ENCODE measurements at regions not wholly inside any gene's neighbourhood (a gene's known extent, or its start where the extent isn't known, plus 50 kb on each side); places are given as distances from the start of the nearest gene placed in this dataset.

GRCh38 chr3:76035117-76035516 is 249.8 kb upstream of the ZNF717 start:
- Histone ChIP-seq H2BK20ac (ENCODE audit: low read length) (peak overlapping the region; percentile 77), H3K9me3 (ENCODE audit: insufficient read depth in 2 of 2, low read depth in 1 of 2, low read length in 1 of 2) (no peaks in the 10 kb centered on the region; a peak in 1 of 4 replicates), H3K23ac (ENCODE audit: insufficient read length) (no peak overlapping the region), H3K14ac (ENCODE audit: insufficient read length) (no peak overlapping the region), H3K4ac (replicated peaks; ENCODE audit: insufficient read length, low read depth, low read length) (no peak overlapping the region), H2BK5ac (ENCODE audit: low read depth, low read length) (peak overlapping the region; percentile 91; the same call in 1 of the 2 replicates), H3K18ac (ENCODE audit: extremely low read depth, low read length) (no peak overlapping the region; the same call in 1 of the 2 replicates), H4K5ac (ENCODE audit: insufficient read length, low read depth, low read length) (no peak overlapping the region), H3K56ac (replicated peaks; ENCODE audit: insufficient read length, low read depth, low read length) (no peak overlapping the region), H3K4me1 (replicated peaks in 1 of 4; ENCODE audit: control insufficient read depth in 3 of 4, insufficient read depth in 4 of 4, low read length in 3 of 4) (peaks cover 2 to 17% (median 11%) of the 10 kb centered on the region in 4 experiments; a peak in 6 of 7 replicates), H2AFZ (ENCODE audit: low read length) (no peak overlapping the region), H3K23me2 (ENCODE audit: low read depth, low read length) (peaks cover 3% of the 10 kb centered on the region; the same call in 1 of the 2 replicates), H3K79me2 (ENCODE audit: control insufficient read depth in 1 of 2, insufficient read depth in 2 of 2, low read length in 2 of 2) (no peaks in the 10 kb centered on the region), H4K91ac (replicated peaks; ENCODE audit: insufficient read length, low read length) (no peak overlapping the region), H2BK12ac (ENCODE audit: low read depth, low read length) (0 out of 2 replicates have a peak overlapping the region, but pooled peaks have one; percentile 82), H3K36me3 (ENCODE audit: control insufficient read depth in 2 of 4, insufficient read depth in 4 of 4, low read length in 3 of 4) (no peaks in the 10 kb centered on the region; a peak in 1 of 8 replicates), H3K9ac (replicated peaks in 1 of 4; ENCODE audit: extremely low read depth in 1 of 4, low read depth in 3 of 4, low read length in 3 of 4) (no peak overlapping the region), H3K4me2 (ENCODE audit: insufficient read depth in 1 of 2, low read depth in 2 of 2, low read length in 2 of 2) (no peak overlapping the region), H3K79me1 (ENCODE audit: low read depth, low read length) (no peaks in the 10 kb centered on the region; the same call in 1 of the 2 replicates), H3K4me3 (ENCODE audit: extremely low read depth in 1 of 4, insufficient read depth in 2 of 4, low read depth in 3 of 4, low read length in 4 of 4) (no peak overlapping the region), H3K27me3 (replicated peaks in 1 of 4; ENCODE audit: control insufficient read depth in 3 of 4, extremely low read depth in 1 of 4, insufficient read depth in 3 of 4, low read length in 3 of 4) (no peaks in the 10 kb centered on the region), H2BK120ac (replicated peaks; ENCODE audit: low read depth, low read length) (peak overlapping the region; percentile 19), H3K27ac (ENCODE audit: low read depth, low read length) (no peak overlapping the region), H2BK15ac (ENCODE audit: low read length) (no peak overlapping the region), H4K8ac (ENCODE audit: extremely low read depth, insufficient read depth, low read length) (no peak overlapping the region), H2AK5ac (ENCODE audit: low read depth, low read length) (no peak overlapping the region), H4K20me1 (replicated peaks in 1 of 2; ENCODE audit: control insufficient read depth in 1 of 2, insufficient read depth in 2 of 2, low read length in 2 of 2) (no peaks in the 10 kb centered on the region)
- no peak for DNase-seq (ENCODE audit: low read depth in 1 of 2, low spot score in 2 of 2)
- ChIA-PET CTCF (ENCODE audit: partially characterized antibody) (interaction anchor here (3.8 to 6.8 kb wide), 2 partner anchors 9 to 10 kb away, joined by 16 to 38 read pairs; no protein-coding TSS in a partner anchor), POLR2A (ENCODE audit: partially characterized antibody) (no interaction called here)
- FAIRE-seq, result no peak
- WGBS, 2 experiments (ENCODE audit: extremely low coverage in 1 of 2, insufficient coverage in 1 of 2, insufficient read length in 1 of 2, insufficient replicate concordance in 2 of 2, low coverage in 1 of 2, low lambda C conversion rate in 2 of 2, missing lambda C conversion rate in 1 of 2), result 94% methylated on average over 2 of the region's 2 CpGs; no CpG with 5 or more reads in 1 of the 2 experiments
- TF ChIP-seq TAF1 (IDR thresholded peaks at IDR 0.05; ENCODE audit: low read depth, low read length), result no peak
- TF ChIP-seq KDM5A (IDR thresholded peaks at IDR 0.05; ENCODE audit: low read length), result no peak
- no peak for TF ChIP-seq YY1 (IDR thresholded peaks at IDR 0.05; ENCODE audit: low read depth, low read length)
- no peak for TF ChIP-seq RNF2 (IDR thresholded peaks at IDR 0.05; ENCODE audit: borderline replicate concordance, low read depth, low read length, missing control alignments, poor library complexity, severe bottlenecking)
- no peak for TF ChIP-seq TBP (IDR thresholded peaks at IDR 0.05; ENCODE audit: low read depth, low read length)
- TF ChIP-seq GTF2F1 (IDR thresholded peaks at IDR 0.05; ENCODE audit: borderline replicate concordance, low read depth, low read length), result no peak
- TF ChIP-seq TEAD4 (IDR thresholded peaks at IDR 0.05; ENCODE audit: low read depth, low read length), result no peak
- no peak for TF ChIP-seq POLR2A (IDR thresholded peaks at IDR 0.05; ENCODE audit: control extremely low read depth in 1 of 2, low read depth in 2 of 2, low read length in 2 of 2)
- no peak for TF ChIP-seq BCL11A (IDR thresholded peaks at IDR 0.05; ENCODE audit: low read depth in 2 of 2, low read length in 2 of 2)
- no peak for TF ChIP-seq EZH2 (IDR thresholded peaks at IDR 0.05; ENCODE audit: low read depth, low read length, severe bottlenecking)
- no peak for TF ChIP-seq ATF2 (IDR thresholded peaks at IDR 0.05; ENCODE audit: low read length)
- TF ChIP-seq ASH2L (IDR thresholded peaks at IDR 0.05; ENCODE audit: low read length), result no peak
- no peak for TF ChIP-seq ZNF274 (IDR thresholded peaks at IDR 0.05; ENCODE audit: borderline replicate concordance, extremely low read depth, low read length)

Measured in H1 (cell line).